ENCODE measurements at regions not wholly inside any gene's neighbourhood (a gene's known extent, or its start where the extent isn't known, plus 50 kb on each side); places are given as distances from the start of the nearest gene placed in this dataset.

GRCh38 chr6:137813308-137813970 lies 53.6 kb upstream of the TNFAIP3 start:
- TF ChIP-seq CTCF (IDR thresholded peaks at IDR 0.05; ENCODE audit: low read depth, low read length, missing input control): no peak
- TF ChIP-seq TAF1 (conservative IDR thresholded peaks at IDR 0.05): no peak
- no peak for TF ChIP-seq SP1 (IDR thresholded peaks at IDR 0.05)
- TF ChIP-seq JUND (IDR thresholded peaks at IDR 0.05): no peak
- no peak for TF ChIP-seq MAX (IDR thresholded peaks at IDR 0.05)
- TF ChIP-seq HNF4G (IDR thresholded peaks at IDR 0.05): no peak
- TF ChIP-seq YY1 (IDR thresholded peaks at IDR 0.05): no peak
